A204.1 (cell line): ENCODE measurements at regions not wholly inside any gene's neighbourhood (a gene's known extent, or its start where the extent isn't known, plus 50 kb on each side); places are given as distances from the start of the nearest gene placed in this dataset.
"Not testable (repeated sequence)": the region's sequence is repeated elsewhere in the genome, so short reads cannot be mapped to it uniquely, and the experiment has no call there.

Source experiments
- FAIRE-seq: peaks from 2 replicates; lab custom pipeline; 2012; peaks lifted over from hg19 to GRCh38; lab: Jason Lieb, UNC

GRCh38 chr11:25766332-25767015, 565.5 kb upstream of the ANO3 start:
- no peak for FAIRE-seq

DNA sequence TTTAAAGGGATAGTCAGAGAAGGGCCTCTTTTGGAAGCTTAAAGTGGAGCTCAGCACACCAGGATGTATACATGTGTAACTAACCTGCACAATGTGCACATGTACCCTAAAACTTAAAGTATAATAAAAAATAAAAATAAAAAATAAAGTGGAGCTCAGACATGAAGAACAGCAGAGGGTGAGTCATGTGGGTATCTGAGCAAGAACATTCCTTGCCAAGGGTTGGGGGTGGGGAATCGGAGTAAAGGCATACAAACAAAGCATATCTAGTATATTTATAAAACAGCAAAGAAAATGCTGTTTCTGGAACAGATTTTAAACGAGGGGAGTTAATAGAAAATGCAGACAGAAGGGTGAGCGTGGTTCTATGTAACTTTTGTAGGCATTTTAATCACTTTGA, 562.6 kb upstream of the ANO3 start:
- no peak for FAIRE-seq

- no peak for FAIRE-seq
Measured at GRCh38 chr11:25771605-25772004, 560.3 kb upstream of the ANO3 start.

DNA sequence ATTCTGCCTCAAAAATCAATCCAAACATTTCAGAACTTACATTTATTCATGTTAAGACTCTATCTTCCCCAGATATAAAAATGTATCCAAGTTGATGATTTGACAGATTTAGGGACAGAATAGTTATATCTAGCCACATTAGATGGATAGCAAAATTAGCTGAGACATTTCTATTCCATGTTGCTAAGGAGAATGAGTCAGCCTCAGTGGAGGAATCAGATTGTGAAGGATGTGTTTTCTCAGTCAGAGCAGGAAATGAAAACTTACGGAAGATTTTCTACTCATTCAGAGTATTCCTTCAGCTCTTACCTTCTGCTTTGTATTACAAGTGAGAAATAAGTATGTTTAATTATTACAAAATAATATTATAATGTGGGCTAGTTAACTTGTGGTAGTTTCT, 556.3 kb upstream of the ANO3 start:
- FAIRE-seq = no peak

DNA sequence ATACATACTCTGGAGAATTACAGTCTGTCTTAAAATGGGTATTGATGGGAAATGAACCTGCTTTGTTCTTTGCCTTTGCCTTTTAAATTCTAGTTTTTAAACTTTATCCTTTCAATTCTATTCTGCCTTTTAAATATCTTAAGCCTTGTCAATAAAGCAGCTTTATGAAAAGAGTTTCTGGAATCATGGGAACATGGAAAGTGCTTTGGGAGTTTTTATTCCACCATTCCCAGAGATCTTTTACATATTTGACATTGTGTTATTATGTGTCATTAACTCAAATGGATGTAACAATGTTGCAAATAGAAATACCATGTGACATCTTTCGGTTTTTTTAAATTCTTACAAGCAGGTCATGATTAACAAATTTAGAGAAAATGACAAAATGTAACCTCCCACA, 555.7 kb upstream of the ANO3 start:
- FAIRE-seq = no peak

- FAIRE-seq = no peak
Measured at GRCh38 chr11:25777343-25777742, 554.6 kb upstream of the ANO3 start.

GRCh38 chr11:25779033-25779432, 552.9 kb upstream of the ANO3 start:
- no peak for FAIRE-seq

- FAIRE-seq = no peak
Measured at GRCh38 chr11:25787416-25787815, 544.5 kb upstream of the ANO3 start.

- no peak for FAIRE-seq
Measured at GRCh38 chr11:25790396-25790795, 541.5 kb upstream of the ANO3 start.

- FAIRE-seq = no peak
Measured at GRCh38 chr11:25793637-25794036, 538.3 kb upstream of the ANO3 start.

DNA sequence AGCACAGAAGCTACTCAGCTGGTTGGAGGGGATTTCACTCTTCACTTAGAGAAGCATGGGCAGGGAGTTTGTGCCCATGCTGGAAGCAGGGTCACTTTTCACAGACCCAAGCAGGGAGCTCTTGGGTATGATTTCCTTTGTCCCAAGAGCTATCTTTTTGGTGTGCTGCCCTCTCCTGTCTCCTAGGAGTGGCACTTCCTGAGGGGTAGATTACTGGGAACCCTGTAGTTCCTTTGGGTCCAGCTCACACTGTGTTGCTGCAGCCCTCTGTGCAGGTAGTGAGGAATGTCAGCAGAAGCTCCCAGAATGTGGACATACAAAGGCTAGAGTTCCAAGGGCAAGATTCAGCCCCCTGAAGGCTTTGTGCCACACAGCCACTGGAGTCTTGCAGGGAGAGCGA, 537.1 kb upstream of the ANO3 start:
- no peak for FAIRE-seq

GRCh38 chr11:25816411-25816810, 515.5 kb upstream of the ANO3 start:
- FAIRE-seq = no peak

DNA sequence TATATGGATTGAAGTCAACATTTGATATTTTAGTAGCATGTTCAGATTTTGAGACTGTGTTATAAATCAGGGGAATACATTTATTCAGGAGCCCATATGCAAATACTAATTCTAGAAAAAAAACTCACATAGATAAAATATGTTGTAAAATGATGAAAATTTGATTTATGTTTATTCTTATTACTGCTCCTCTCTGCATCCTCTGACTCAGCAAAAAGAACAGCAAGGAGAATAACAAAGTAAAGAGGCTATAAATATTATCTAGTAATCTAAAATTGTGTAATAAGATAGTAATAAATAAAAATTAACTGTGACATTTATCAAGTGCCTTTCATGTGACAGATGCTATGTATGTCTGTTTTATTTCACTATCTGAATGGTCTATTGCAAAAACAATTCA, 507.2 kb upstream of the ANO3 start:
- no peak for FAIRE-seq

DNA sequence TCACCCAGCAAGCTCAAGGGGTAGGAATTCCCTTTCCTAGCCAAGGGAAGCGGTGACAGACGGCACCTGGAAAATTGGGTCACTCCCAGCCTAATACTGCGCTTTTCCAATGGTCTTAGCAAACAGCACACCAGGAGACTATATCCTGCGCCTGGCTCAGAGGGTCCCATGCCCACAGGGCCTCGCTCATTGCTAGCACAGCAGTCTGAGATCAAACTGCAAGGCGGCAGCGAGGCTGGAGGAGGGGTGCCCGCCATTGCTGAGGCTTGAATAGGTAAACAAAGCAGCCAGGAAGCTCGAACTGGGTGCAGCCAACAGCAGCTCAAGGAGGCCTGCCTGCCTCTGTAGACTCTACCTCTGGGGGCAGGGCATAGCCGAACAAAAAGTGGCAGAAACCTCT, 500.4 kb upstream of the ANO3 start:
- not testable (repeated sequence) for FAIRE-seq

DNA sequence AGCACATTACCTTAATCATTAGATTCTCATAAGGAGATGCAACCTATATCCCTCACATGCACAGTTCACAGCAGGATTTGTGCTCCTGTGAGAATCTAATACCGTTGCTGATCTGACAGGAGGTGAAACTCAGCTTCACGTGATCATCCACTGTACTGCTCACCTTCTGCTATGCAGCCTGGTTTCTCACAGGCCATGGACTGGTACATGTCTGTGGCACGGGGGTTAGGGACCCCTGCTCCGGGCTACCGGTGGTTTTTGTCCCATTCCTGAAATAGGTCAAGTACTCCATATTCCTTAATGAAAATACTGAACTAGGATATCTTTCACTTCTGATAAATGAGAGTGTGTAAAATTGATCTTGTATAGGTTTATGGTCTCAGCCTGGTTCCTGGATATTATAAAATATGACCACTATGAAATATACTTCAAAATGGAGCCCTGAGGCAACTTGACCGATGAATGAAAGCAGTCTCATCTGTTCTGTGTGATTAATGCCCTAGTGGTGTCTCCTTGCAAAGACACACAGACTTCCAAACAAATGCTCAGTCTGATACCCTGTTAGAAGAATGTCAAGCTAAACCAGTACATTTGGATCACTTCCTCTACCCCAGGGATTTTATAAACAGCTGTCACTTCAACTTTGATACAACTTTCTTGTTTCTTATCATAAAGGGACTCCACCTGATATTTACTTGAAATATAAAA, 492.9 kb upstream of the ANO3 start:
- FAIRE-seq = no peak

DNA sequence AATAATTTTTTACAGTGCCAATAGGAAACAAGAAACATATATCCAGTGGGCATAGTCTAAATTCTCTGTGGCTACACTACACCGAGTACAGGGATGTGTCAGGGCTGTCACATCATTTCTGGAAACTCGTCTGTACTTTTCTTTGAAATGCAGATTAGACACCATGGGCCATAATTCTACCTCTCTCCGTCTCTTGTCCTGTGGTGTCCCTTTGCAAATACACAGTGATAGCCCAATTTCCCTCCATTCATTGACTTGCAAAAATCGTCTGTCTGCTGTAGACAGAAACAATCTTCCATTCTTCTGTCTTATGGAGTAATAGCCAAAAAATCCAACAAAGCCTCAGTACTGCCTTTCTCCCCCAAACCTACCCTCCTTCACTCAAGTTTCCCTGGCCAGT, 487.1 kb upstream of the ANO3 start:
- no peak for FAIRE-seq

GRCh38 chr11:25855916-25856315, 476.0 kb upstream of the ANO3 start:
- FAIRE-seq = no peak

DNA sequence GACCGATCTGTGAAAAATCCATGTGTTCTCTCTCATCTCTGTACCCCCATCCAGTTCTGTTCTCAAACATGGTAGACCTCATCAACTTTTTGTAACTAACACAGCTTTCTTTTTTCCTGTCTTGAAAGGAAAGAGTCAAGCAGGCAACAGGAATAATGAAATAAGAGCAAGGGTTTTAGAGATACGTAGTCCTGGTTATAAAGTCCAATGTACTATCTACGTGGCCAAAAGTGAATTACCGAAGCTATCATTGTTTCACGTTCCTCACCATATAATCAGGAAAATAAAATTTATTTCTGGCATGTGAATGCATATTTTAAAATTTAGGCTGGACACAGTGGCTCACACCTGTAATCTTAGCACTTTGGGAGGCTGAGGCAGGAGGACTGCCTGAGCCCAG, 472.2 kb upstream of the ANO3 start:
- FAIRE-seq = no peak

- FAIRE-seq = no peak
Measured at GRCh38 chr11:25860677-25861450, 471.1 kb upstream of the ANO3 start.

DNA sequence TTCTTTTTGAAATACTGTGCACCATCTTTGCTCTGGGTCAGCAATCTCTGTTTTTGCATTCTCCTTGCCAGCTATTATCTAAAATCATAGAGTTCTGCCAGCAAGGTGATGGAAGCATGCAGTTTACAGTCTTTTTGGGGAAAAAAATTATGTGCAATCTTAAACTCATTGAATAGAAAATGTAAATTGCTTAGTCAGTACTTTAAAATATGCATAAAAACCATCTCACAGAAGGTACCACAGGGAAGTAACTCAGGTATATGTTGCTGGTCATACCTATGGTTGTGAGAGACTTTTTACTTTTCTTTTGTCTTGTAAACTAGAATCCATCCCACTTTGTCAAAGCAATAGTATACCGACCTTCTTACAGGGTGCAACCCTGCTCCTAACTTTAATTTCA, 469.8 kb upstream of the ANO3 start:
- FAIRE-seq = no peak

DNA sequence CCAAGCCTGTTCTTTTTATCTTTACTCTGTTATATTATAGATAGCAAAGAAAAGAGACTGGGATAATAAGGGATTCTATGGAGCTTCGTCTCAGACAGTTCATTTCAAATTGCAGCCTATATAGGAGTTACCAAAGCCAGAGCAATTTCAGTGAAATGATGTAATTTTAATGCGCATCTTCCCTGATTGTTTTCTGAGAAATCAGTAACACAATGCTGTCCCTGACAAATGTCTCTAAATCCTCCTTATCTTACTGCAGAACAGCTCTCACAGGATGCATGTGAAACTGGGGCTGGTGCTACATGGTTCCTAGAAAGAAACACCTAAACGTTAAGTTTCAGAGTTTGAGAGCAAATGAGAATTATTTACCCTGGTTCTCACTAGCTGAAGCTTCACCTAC, 467.9 kb upstream of the ANO3 start:
- no peak for FAIRE-seq

DNA sequence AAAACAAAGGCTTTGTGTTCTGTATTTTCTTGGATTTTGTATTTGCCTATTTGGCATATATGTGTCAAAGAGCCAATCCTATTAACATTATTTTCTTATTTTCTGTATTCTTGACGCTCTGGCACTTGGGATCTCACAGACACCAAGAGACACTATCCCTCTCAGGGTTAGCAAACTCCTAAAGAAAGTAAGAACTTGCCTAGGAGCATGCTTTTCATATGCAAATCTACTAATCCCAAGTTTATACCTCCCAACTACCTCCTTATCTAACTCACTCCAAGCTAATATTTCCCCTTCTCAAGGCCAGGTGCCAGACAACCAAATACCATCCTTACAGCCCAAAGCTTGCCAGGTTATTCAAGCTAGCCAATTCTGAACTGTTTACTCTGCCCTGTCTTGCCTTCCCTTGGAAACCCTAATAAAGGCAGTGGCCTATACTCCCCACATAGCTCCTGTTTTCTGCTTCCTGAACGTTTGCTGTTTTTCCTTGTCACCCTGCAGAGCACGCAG, 455.4 kb upstream of the ANO3 start:
- no peak for FAIRE-seq

DNA sequence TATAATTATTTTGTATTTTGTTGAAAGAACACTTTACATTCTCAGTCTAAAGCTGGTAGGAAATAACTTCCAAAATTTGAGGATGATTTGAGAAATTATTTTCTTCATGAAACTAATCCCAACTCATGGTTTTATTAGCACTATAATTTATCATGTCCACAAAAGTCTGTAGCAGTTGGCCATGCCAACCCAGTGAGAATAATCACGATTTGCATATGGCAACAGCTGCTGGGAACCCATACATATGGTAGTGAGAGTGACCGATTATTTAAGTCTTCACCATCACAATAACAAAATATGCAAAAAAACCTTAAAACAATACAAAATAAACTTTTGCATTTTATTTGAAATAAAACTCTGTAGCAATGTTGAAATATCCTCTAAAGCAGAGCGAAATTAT, 445.9 kb upstream of the ANO3 start:
- FAIRE-seq = no peak
